SJCRH30 (cell line): ENCODE measurements at regions not wholly inside any gene's neighbourhood (a gene's known extent, or its start where the extent isn't known, plus 50 kb on each side); places are given as distances from the start of the nearest gene placed in this dataset.

ENCODE experiments used
- DNase-seq, 2 experiments: peaks; one replicate each; pipeline ENCODE4 v3.0.0-alpha.2; 2015 to 2020
- H3K27ac ChIP-seq: fragments of 250-450 bp; sonication (Bioruptor Pico); 2 replicates; pipeline ENCODE4 v1.5.1; 2020; ENCODE audit warnings: mild to moderate bottlenecking, moderate library complexity
- H3K27me3 ChIP-seq: fragments of 250-450 bp; sonication (Bioruptor Pico); 2 replicates; pipeline ENCODE4 v1.5.1; 2020; ENCODE audit warnings: mild to moderate bottlenecking, moderate library complexity
- H3K36me3 ChIP-seq: fragments of 250-450 bp; sonication (Bioruptor Pico); 2 replicates; pipeline ENCODE4 v1.5.1; 2020; ENCODE audit warnings: mild to moderate bottlenecking, moderate library complexity
- H3K4me1 ChIP-seq: fragments of 250-450 bp; sonication (Bioruptor Pico); 2 replicates; pipeline ENCODE4 v1.5.1; 2020; ENCODE audit warnings: mild to moderate bottlenecking, moderate library complexity
- H3K4me3 ChIP-seq: fragments of 250-450 bp; sonication (Bioruptor Pico); 2 replicates; pipeline ENCODE4 v1.5.1; 2020; ENCODE audit warnings: mild to moderate bottlenecking, moderate library complexity
- H3K9me3 ChIP-seq: fragments of 250-450 bp; sonication (Bioruptor Pico); replicated peaks from 2 replicates; pipeline ENCODE4 v1.5.1; 2020; ENCODE audit warnings: mild to moderate bottlenecking, moderate library complexity

DNA sequence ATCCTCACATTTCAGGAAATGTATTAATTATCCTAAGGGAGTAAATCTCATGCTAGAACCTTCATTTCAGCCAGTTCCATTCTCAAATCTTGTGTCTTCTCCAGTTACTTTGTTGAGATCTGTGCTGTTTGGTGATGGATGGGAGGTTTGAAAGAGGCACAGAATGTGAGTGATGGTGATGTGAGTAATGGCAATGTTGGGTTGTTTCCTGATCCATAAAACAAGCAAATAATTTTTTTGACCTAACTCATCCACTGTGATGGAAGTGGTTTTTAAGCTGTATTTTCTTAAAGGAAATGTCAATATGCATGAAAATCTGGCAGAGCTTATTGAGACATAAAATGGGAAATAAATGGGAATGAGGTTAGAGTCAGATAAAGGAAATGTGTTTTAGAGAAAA, 214.7 kb downstream of the CHRM3 start:
- Histone ChIP-seq H3K27ac (no peak overlapping the region), H3K36me3 (no peaks in the 10 kb centered on the region), H3K4me3 (no peak overlapping the region), H3K27me3 (no peaks in the 10 kb centered on the region), H3K9me3 (no peaks in the 10 kb centered on the region), H3K4me1 (no peaks in the 10 kb centered on the region; the same call in 1 of the 2 replicates)
- no peak for DNase-seq

DNA sequence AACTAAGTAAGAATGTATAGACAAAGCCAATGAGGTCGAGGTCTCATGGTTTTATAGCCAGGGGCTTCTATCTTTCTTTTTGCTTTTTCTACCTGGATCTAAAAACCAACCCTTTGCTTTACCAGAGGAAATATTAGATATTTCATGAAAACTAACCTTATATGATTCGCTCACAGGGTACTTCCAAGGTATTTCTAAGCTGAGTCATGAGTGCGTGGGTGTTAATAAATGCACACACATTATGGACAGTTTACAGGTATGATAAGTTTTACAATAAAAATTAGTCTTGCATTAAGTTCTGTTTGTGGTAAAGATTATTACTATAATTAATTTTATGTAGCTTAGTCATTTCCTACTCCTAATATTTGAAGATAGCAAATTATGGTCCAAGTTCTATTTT, 217.2 kb downstream of the CHRM3 start:
- no peaks in the 10 kb centered on the region for H3K36me3 ChIP-seq
- no peak overlapping the region for H3K27ac ChIP-seq

DNA sequence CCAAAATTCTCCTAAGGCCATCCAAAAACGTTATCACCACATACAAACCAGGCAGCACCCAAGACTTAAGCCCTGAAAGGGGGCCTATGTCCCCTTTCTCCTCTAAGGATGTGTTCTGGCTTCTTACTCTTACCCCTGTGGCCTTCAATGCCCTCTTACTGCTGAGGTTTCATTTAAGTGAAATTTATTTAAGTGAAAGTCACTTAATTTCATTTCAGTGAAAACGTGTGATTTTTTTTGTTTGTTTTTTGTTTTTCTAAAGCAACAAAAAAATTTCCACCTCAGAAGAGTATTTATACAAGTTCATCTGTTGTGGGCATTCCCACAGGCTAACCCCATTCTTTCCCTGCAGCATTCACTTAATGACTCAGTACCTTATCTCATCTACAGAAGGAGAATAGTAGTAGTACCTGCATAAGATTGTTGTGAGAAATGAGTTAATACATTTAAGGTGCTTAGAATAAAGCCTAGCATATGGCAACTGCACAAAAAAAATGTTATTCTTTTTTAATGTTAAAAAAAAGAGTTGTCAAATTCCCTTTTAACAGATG, 220.6 kb downstream of the CHRM3 start:
- Histone ChIP-seq H3K4me3 (no peak overlapping the region), H3K27me3 (no peaks in the 10 kb centered on the region), H3K27ac (no peak overlapping the region), H3K36me3 (no peaks in the 10 kb centered on the region), H3K4me1 (no peaks in the 10 kb centered on the region; the same call in 1 of the 2 replicates), H3K9me3 (no peaks in the 10 kb centered on the region)
- no peak for DNase-seq

More for the DNA sequence above, 217.2 kb downstream of the CHRM3 start:
- H3K4me3 ChIP-seq, result no peak overlapping the region
- no peaks in the 10 kb centered on the region; the same call in 1 of the 2 replicates for H3K4me1 ChIP-seq
- no peak for DNase-seq
- H3K27me3 ChIP-seq, result no peaks in the 10 kb centered on the region
- no peaks in the 10 kb centered on the region for H3K9me3 ChIP-seq

DNA sequence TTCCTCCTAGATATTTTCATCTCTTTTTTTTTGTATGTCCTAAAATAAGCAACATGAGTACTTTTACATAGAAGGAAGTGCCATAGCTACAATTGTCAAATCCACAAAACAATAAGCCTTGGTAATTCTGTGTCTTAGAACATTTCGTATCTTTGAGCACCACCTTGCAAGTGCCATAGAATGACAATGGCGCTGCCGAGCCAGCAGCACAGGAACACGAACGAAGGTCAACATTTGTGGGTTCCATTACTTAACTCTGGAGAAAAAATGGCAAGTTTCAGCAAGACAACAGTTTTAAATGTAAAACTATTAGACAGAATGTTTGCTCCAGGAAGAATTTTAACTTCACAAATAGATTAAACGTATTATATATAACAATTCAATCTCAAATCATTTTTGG, 222.1 kb downstream of the CHRM3 start:
- Histone ChIP-seq H3K9me3 (no peaks in the 10 kb centered on the region), H3K4me3 (no peak overlapping the region), H3K27ac (no peak overlapping the region), H3K4me1 (no peaks in the 10 kb centered on the region; the same call in 1 of the 2 replicates), H3K27me3 (no peaks in the 10 kb centered on the region), H3K36me3 (no peaks in the 10 kb centered on the region)
- no peak for DNase-seq

DNA sequence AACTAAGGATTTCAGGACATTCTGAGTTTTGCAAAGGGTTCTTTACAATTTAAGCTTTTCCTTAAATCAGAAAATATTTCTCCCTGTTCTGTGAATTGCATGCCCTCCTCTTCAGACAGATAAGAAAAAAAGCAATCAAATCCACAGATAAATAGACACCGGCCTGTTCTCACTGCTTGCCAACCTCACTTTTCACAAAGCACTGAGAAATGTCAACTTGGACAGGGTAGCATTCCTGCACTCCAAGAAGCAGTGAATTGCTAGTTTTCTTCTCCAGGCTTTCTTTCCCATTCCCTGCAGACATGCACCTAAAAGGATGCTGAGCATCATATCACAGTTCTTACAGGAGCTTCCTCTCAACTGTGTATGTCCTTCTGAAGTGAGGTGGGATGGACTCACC, 226.0 kb downstream of the CHRM3 start:
- H3K9me3 ChIP-seq, result no peaks in the 10 kb centered on the region
- no peak overlapping the region for H3K4me3 ChIP-seq
- no peaks in the 10 kb centered on the region for H3K27me3 ChIP-seq
- H3K36me3 ChIP-seq, result no peaks in the 10 kb centered on the region
- no peak for DNase-seq
- H3K4me1 ChIP-seq, result peaks cover 5% of the 10 kb centered on the region; the same call in 1 of the 2 replicates
- no peak overlapping the region for H3K27ac ChIP-seq

DNA sequence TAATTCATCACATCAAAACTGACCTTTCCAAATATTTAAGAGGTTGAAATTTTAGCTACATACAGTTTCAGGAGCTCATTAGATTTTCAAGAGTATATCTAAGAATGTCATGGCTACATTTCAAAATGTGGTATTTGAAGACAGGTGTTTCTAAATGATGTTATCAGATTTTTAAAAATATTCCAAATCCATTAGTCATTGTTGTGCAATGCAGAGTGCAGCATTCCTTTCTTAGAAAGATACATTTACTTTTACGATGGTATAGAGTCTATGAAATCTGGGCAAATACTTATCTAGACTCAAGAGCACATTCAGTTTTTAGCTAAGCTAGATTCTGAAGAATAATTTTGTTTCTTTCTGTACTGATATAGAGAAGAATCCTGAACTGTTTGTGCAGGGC, 230.3 kb downstream of the CHRM3 start:
- DNase-seq, result no peak
- no peaks in the 10 kb centered on the region for H3K36me3 ChIP-seq
- H3K9me3 ChIP-seq, result no peaks in the 10 kb centered on the region
- peaks cover 5% of the 10 kb centered on the region; the same call in 1 of the 2 replicates for H3K4me1 ChIP-seq
- H3K27me3 ChIP-seq, result no peaks in the 10 kb centered on the region
- H3K27ac ChIP-seq, result 0 out of 2 replicates have a peak overlapping the region, but pooled peaks have one; percentile 19
- no peak overlapping the region for H3K4me3 ChIP-seq

DNA sequence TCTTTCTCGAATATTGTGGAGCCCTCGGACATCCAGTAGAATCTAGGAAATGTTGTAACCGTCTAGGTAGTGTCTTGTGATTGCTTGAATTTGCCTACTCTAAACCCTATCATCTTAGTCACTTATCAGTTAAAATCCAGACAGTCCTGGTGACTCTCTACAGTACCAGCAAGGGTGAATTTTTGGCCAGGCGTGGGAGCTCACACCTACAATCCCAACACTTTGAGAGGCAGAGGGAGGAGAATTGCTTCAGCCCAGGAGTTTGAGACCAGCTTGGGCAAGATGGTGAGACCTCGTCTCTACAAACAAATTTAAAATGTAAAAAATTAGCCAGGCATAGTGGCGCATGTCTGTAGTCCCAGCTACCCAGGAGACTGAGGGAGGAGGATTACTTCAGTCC, 230.9 kb downstream of the CHRM3 start:
- no peaks in the 10 kb centered on the region for H3K27me3 ChIP-seq
- no peak overlapping the region for H3K27ac ChIP-seq
- H3K4me3 ChIP-seq, result no peak overlapping the region
- no peaks in the 10 kb centered on the region for H3K9me3 ChIP-seq
- no peaks in the 10 kb centered on the region for H3K36me3 ChIP-seq
- no peak for DNase-seq
- H3K4me1 ChIP-seq, result peaks cover 5% of the 10 kb centered on the region; the same call in 1 of the 2 replicates

DNA sequence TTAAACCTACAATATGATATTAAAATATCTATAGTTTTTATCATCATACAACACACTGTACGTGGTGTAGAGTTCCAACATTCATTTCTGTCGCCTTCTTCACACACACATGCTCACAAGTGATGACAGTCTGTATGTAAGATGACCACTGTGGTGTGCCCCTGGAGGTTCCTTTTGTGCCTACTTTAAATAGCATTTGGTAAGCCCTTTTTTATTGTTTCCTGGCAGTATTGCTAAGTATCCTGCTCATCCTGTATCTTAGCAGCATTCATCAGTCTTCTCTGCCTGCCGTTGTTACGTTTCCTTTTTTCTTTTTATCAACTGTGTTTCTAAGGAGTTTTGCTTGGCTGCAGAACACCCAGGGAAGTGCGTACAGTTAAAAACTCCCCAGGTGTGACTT, 231.4 kb downstream of the CHRM3 start:
- no peaks in the 10 kb centered on the region for H3K9me3 ChIP-seq
- H3K4me3 ChIP-seq, result no peak overlapping the region
- H3K27me3 ChIP-seq, result no peaks in the 10 kb centered on the region
- H3K36me3 ChIP-seq, result no peaks in the 10 kb centered on the region
- DNase-seq, result no peak
- peaks cover 5% of the 10 kb centered on the region; the same call in 1 of the 2 replicates for H3K4me1 ChIP-seq
- no peak overlapping the region for H3K27ac ChIP-seq

DNA sequence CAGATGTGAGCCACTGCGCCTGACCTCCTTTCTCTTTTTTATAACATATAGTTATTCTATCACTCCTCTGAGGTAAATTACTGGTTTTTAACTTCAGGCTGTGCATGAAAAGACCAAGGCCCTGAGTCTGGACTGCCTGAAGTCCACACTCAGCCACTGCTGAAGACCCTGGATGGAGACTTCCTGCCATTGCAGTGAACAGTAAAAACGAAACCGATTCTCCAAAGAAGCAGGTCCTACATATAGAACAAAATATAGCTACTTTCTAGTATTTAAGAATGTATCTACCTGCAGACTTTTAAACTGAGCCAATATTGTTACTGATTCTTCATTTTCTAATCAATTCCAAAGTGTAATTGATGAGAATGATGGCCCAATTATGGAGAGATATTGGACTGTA, 232.8 kb downstream of the CHRM3 start:
- H3K27me3 ChIP-seq, result no peaks in the 10 kb centered on the region
- no peak overlapping the region for H3K4me3 ChIP-seq
- peaks cover 5% of the 10 kb centered on the region; the same call in 1 of the 2 replicates for H3K4me1 ChIP-seq
- no peak overlapping the region for H3K27ac ChIP-seq
- H3K9me3 ChIP-seq, result no peaks in the 10 kb centered on the region
- no peak for DNase-seq
- H3K36me3 ChIP-seq, result no peaks in the 10 kb centered on the region

DNA sequence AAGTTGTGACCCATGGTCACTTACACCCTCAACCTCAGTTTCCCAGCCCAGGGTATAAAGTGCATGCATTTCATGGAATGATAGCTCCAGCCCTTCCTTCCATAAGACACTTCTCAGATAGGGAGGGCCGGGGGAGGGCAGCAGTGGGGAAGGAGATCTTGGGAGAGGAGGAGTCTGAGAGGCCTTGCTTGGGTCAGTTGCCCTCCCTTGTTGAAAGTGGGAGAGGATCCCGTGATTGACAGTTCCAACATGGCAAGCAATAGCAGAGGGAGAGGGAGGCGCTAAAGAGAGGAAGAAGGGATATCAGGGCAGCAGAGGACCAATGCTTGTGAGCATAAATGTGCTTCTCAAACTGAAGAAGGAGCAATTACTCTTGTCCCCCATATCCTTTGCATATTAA, 244.4 kb downstream of the CHRM3 start:
- Histone ChIP-seq H3K9me3 (no peaks in the 10 kb centered on the region), H3K27ac (no peak overlapping the region)

DNA sequence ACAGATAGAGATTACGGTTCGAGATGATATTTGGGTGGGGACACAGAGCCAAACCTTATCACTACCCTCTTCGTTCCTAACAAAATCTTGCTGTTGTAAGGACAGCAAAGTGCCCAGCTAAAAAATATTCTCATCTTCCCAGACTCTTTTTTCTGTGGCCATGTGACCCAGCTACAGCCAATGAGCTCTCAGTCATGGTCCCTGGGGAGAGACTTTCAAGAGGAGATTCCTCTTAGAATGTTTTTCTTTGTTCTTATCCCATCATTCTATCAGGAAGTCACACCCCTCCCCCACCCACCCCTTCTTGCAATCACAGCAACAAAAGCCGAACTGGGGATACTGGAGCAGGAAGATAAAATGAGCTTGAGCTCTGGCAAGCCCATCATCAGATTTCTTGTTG, 247.1 kb downstream of the CHRM3 start:
- Histone ChIP-seq H3K36me3 (no peaks in the 10 kb centered on the region), H3K27ac (no peak overlapping the region), H3K4me1 (no peaks in the 10 kb centered on the region), H3K9me3 (no peaks in the 10 kb centered on the region), H3K27me3 (no peaks in the 10 kb centered on the region), H3K4me3 (no peak overlapping the region)
- DNase-seq, result no peak

More for the DNA sequence above, 244.4 kb downstream of the CHRM3 start:
- H3K36me3 ChIP-seq, result no peaks in the 10 kb centered on the region
- no peaks in the 10 kb centered on the region for H3K27me3 ChIP-seq
- no peaks in the 10 kb centered on the region for H3K4me1 ChIP-seq
- no peak overlapping the region for H3K4me3 ChIP-seq
- no peak for DNase-seq

DNA sequence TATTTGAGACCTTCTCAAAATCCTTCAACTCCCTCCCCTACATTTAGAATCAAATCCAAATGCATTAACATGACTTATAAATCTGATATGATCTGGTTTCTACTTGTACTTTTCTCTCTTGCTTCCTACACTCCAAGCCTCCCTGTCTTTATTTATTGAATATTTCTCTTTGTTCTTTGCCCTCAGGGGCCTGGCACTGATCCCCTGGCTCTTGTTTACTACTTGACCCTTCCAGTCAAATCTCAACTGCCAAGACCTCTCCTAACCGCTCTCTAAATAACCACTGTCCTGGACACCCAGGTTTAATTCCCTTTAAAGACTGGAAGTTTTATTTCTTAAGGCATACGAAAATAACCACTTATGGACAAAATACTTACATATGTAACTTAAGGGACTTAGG, 248.9 kb downstream of the CHRM3 start:
- DNase-seq, result no peak
- no peaks in the 10 kb centered on the region for H3K4me1 ChIP-seq
- H3K27ac ChIP-seq, result no peak overlapping the region
- H3K9me3 ChIP-seq, result no peaks in the 10 kb centered on the region
- no peak overlapping the region for H3K4me3 ChIP-seq
- no peaks in the 10 kb centered on the region for H3K27me3 ChIP-seq
- no peaks in the 10 kb centered on the region for H3K36me3 ChIP-seq

DNA sequence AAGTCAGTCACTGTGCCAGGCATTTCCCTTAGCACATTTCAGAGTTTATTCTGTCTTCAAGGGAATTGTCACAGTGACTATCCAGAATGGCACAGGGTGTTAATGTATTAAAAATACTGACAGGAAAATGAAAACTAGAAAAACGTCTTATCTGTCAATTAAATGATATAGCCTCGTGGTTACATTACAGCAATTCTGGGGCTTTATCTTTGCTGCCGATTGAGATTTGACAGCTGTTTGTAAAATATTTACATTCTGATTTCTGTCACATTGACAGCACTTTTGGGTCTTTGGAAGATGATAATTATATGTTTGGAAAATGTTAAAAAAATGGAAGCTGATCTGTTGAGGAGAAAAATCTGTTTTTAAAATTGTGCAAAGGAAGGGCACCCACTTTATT, 250.0 kb downstream of the CHRM3 start:
- H3K4me3 ChIP-seq, result no peak overlapping the region
- H3K36me3 ChIP-seq, result no peaks in the 10 kb centered on the region
- no peak for DNase-seq
- H3K4me1 ChIP-seq, result no peaks in the 10 kb centered on the region
- H3K27ac ChIP-seq, result no peak overlapping the region
- no peaks in the 10 kb centered on the region for H3K9me3 ChIP-seq
- no peaks in the 10 kb centered on the region for H3K27me3 ChIP-seq

DNA sequence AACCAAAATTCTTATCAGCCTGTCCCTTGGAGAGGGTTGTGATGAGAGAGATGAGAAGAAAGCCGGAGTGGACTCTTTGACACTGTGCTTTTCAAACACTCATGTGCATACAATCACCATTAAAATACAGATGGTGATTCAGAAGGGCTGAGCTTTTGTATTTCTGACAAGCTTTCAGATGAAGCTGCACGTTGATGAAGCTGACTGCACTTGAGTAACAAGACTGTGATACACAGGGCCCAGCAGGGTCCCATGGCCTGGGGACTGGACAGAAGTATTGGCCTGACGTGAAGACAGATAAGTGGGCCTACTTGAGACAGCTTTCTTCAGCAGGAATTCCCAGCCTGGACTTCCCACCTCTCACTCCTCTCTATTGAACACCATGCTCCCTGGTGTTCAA, 258.2 kb downstream of the CHRM3 start:
- Histone ChIP-seq H3K4me1 (no peaks in the 10 kb centered on the region), H3K4me3 (no peak overlapping the region), H3K36me3 (no peaks in the 10 kb centered on the region), H3K9me3 (no peaks in the 10 kb centered on the region), H3K27ac (no peak overlapping the region), H3K27me3 (no peaks in the 10 kb centered on the region)
- DNase-seq, result no peak

DNA sequence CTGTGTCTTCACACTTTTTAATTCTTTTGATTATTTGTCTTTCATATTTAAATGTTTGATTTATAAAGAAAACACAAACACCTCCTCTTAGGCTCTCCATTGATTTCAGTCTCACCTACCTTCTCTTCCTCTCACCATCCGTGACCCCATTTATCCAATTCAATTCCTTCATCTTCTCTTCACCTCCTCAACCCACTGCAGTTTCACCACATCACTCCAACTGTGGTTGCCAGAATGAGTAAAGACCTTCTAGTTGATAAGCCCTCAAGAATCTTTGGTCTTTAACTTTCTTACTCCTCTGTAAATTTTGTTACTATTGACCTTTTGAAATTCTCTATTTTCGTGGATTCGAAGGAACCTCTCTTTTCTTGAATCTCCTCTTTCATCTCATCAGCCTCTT, 260.7 kb downstream of the CHRM3 start:
- H3K4me3 ChIP-seq, result no peak overlapping the region
- H3K27ac ChIP-seq, result no peak overlapping the region
- no peak for DNase-seq
- no peaks in the 10 kb centered on the region for H3K9me3 ChIP-seq
- H3K27me3 ChIP-seq, result no peaks in the 10 kb centered on the region
- H3K4me1 ChIP-seq, result no peaks in the 10 kb centered on the region
- no peaks in the 10 kb centered on the region for H3K36me3 ChIP-seq

DNA sequence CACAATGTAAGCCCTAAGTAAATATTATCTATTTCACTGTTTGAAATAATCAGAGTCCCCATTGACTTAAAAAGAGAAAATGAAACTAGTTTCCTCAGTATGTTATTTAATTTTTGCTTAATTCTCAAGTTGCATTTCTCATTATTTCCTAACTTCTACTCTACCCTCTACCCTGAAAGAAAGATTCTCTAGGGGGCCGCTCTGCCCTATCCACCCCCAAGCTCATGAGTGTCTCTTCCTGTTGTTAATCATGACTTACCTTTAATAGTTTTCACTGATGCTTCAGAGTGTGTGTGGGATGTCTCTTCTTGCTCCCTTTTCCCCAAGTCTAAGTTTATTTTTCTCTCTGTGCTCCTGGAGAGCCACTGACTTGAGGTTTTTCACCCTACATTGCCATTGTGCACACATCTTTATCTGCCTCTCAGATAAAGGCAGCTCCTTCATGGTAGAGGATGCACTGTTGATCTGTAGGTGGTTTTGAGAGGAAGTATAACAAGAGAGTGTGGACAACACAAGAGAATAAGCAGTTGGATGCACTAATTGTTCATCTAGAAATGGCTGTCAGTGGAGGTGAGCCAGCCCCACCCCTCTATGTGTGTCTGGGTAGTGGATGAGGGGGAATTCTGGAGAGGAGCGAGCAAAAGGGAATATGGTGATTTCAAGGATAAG, 261.7 kb downstream of the CHRM3 start:
- Histone ChIP-seq H3K4me1 (no peaks in the 10 kb centered on the region), H3K4me3 (no peak overlapping the region), H3K9me3 (no peaks in the 10 kb centered on the region), H3K27me3 (no peaks in the 10 kb centered on the region), H3K36me3 (no peaks in the 10 kb centered on the region), H3K27ac (no peak overlapping the region)
- DNase-seq, result no peak
